RWPE2 (cell line): ENCODE measurements at regions not wholly inside any gene's neighbourhood (a gene's known extent, or its start where the extent isn't known, plus 50 kb on each side); places are given as distances from the start of the nearest gene placed in this dataset.

Experiments
- ATAC-seq: fragments of 200-7000 bp; cut with Tn5 transposase; 3 replicates; pipeline ENCODE4 v1.9.1; 2021; ENCODE audit warnings: low read depth
- DNase-seq: peaks from one replicate; pipeline ENCODE4 v3.0.0-alpha.2; 2020; ENCODE audit warnings: low spot score
- H3K27ac ChIP-seq: fragments of 450-650 bp; 2 replicates; pipeline ENCODE4 v1.5.1; 2017; ENCODE audit warnings: mild to moderate bottlenecking; ENCODE audit not compliant: poor library complexity, severe bottlenecking
- H3K27me3 ChIP-seq: fragments of 250-450 bp; sonication (Bioruptor Pico); 2 replicates; pipeline ENCODE4 v1.5.1; 2021; ENCODE audit warnings: mild to moderate bottlenecking, moderate library complexity; ENCODE audit not compliant: insufficient read depth, poor library complexity, severe bottlenecking
- H3K36me3 ChIP-seq: fragments of 250-450 bp; sonication (Bioruptor Pico); 2 replicates; pipeline ENCODE4 v1.5.1; 2020; ENCODE audit warnings: low read depth, mild to moderate bottlenecking, moderate library complexity
- H3K4me1 ChIP-seq: fragments of 250-450 bp; sonication (Bioruptor Pico); 2 replicates; pipeline ENCODE4 v1.5.1; 2021; ENCODE audit warnings: mild to moderate bottlenecking, moderate library complexity; ENCODE audit not compliant: insufficient read depth, poor library complexity, severe bottlenecking
- H3K4me3 ChIP-seq: fragments of 250-450 bp; sonication (Bioruptor Pico); 2 replicates; pipeline ENCODE4 v1.5.1; 2021; ENCODE audit warnings: mild to moderate bottlenecking, moderate library complexity; ENCODE audit not compliant: severe bottlenecking
- H3K9me3 ChIP-seq: fragments of 250-450 bp; sonication (Bioruptor Pico); 2 replicates; pipeline ENCODE4 v1.5.1; 2021; ENCODE audit warnings: mild to moderate bottlenecking, moderate library complexity; ENCODE audit not compliant: severe bottlenecking
- CTCF ChIP-seq: fragments of 450-650 bp; IDR thresholded peaks from one replicate; pipeline ENCODE4 v1.5.1; 2017; ENCODE audit warnings: mild to moderate bottlenecking, moderate library complexity; ENCODE audit not compliant: poor library complexity, severe bottlenecking

- no peak for TF ChIP-seq CTCF
- H3K27ac ChIP-seq, result no peak overlapping the region
- H3K4me1 ChIP-seq, result no peaks in the 10 kb centered on the region
- no peak for ATAC-seq
- H3K27me3 ChIP-seq, result no peaks in the 10 kb centered on the region
- H3K36me3 ChIP-seq, result no peaks in the 10 kb centered on the region
- H3K9me3 ChIP-seq, result no peaks in the 10 kb centered on the region
- DNase-seq, result no peak
- no peak overlapping the region for H3K4me3 ChIP-seq
These were observed 425.5 kb upstream of the CDH2 start for GRCh38 chr18:28602391-28602790.

DNA sequence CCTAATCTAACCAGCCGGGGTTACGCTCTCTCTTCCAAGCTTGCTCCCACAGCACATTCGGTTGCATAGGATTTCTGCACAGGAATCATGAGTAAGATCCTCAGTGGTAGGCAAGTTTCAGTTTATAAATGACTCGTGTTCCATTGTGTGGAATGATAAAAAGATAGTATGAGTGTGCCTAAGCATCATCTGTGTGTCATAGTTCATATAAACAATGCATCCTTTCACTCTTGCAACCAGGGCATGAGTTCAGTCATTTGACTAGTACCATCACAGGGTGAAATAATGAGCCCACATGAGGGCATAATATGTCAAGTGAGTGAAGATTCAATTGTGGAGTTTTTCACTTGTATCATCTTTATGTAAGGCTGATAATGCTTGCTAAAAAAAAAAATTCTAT lies 417.1 kb upstream of the CDH2 start:
- ATAC-seq (peak; percentile 46; the same call in 2 of the 3 replicates), DNase-seq (no peak)
- TF ChIP-seq CTCF, result no peak
- no peak overlapping the region for H3K27ac ChIP-seq
- no peaks in the 10 kb centered on the region for H3K27me3 ChIP-seq
- no peak overlapping the region for H3K4me3 ChIP-seq
- no peaks in the 10 kb centered on the region for H3K4me1 ChIP-seq
- no peaks in the 10 kb centered on the region for H3K9me3 ChIP-seq
- H3K36me3 ChIP-seq, result no peaks in the 10 kb centered on the region

- no peak overlapping the region for H3K27ac ChIP-seq
- H3K27me3 ChIP-seq, result no peaks in the 10 kb centered on the region
- ATAC-seq (no peak), DNase-seq (no peak)
- H3K9me3 ChIP-seq, result no peaks in the 10 kb centered on the region
- H3K4me1 ChIP-seq, result no peaks in the 10 kb centered on the region
- H3K4me3 ChIP-seq, result no peak overlapping the region
- no peaks in the 10 kb centered on the region for H3K36me3 ChIP-seq
- TF ChIP-seq CTCF, result no peak
These were observed 412.1 kb upstream of the CDH2 start for GRCh38 chr18:28588884-28589549.

GRCh38 chr18:28584731-28585130 lies 407.8 kb upstream of the CDH2 start:
- no peaks in the 10 kb centered on the region for H3K36me3 ChIP-seq
- H3K4me1 ChIP-seq, result no peaks in the 10 kb centered on the region
- no peaks in the 10 kb centered on the region for H3K27me3 ChIP-seq
- no peak for TF ChIP-seq CTCF
- ATAC-seq (peak; percentile 64; the same call in 2 of the 3 replicates), DNase-seq (no peak)
- H3K27ac ChIP-seq, result no peak overlapping the region
- H3K9me3 ChIP-seq, result no peaks in the 10 kb centered on the region
- no peak overlapping the region for H3K4me3 ChIP-seq

DNA sequence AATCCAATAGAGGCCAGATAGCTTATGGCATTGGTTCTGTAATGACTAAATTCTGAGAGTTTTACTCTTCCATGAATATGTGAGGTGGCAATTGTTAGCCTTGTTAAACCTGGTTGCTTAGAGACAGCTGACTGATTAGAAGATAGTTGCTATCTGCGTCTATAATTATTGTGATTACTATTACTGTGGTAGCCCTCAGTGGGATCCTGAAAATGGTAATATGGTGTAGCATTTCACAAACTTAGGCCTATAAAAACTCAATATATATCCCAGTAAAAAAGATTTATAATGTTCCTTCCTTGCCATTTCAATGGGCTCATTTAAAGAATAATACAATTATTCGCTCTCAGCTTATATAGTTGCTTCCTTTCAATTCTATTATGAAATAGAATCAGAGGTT lies 405.8 kb upstream of the CDH2 start:
- no peaks in the 10 kb centered on the region for H3K9me3 ChIP-seq
- no peak for TF ChIP-seq CTCF
- no peak overlapping the region for H3K4me3 ChIP-seq

More for the DNA sequence above, 405.8 kb upstream of the CDH2 start:
- DNase-seq, result no peak
- H3K27me3 ChIP-seq, result no peaks in the 10 kb centered on the region
- no peaks in the 10 kb centered on the region for H3K4me1 ChIP-seq
- ATAC-seq, result no peak
- H3K27ac ChIP-seq, result no peak overlapping the region
- no peaks in the 10 kb centered on the region for H3K36me3 ChIP-seq
